HG02870 (cell line): ENCODE measurements at regions not wholly inside any gene's neighbourhood (a gene's known extent, or its start where the extent isn't known, plus 50 kb on each side); places are given as distances from the start of the nearest gene placed in this dataset.
"Not testable (repeated sequence)": the region's sequence is repeated elsewhere in the genome, so short reads cannot be mapped to it uniquely, and the experiment has no call there.

Experiments used
- ATAC-seq: cut with Tn5 transposase; IDR thresholded peaks from one replicate; pipeline ENCODE4 v1.9.1; 2021; ENCODE audit warnings: mild to moderate bottlenecking, moderate library complexity; ENCODE audit not compliant: unreplicated experiment

GRCh38 chr11:123344790-123345357 is 85.2 kb upstream of the GRAMD1B start:
- no peak for ATAC-seq

DNA sequence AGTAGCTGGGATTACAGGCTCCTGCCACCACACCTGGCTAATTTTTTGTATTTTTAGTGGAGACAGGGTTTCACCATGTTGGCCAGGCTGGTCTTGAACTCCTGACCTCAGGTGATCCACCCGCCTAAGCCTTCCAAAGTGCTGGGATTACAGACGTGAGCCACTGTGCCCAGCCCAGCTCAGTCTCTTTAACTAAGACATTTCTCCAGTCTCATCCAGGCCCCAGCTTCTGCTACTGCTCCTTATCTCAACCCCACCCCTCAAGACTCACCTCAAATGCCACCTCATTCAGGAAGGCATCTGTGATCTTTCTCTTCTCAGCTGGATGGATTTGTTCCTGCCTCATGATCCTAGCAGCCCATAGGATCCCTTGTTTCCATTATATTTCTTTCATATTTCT is 85.9 kb upstream of the GRAMD1B start:
- ATAC-seq: not testable (repeated sequence)

DNA sequence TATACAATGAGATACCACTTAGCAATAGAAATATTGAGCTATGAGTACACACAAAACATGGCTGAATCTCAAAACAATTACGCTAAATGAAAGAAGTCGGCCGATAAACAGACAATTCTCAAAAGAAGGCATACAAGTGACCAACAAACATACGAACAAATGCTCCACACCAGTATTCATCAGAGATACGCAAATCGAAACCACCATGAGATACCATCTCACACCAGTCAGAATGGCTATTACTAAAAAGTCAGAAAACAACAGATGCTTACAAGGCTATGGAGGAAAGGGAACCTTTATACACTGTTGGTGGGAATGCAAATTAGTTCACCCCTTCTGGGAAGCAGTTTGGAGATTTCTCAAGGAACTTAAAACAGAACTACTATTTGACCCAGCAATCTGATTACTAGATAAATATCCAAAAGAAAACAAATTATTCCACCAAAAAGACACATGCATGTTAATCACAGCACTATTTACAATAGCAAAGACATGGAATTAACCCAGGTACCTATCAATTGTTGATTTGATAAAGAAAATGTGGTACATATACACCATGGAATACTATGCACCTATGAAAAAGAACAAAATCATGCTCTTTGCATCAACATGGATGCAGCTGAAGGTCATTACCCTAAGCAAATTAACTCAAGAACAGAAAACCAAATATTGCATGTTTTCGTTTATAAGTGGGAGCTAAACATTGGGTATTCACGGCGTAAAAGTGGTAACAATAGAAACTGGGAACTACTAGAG is 90.9 kb upstream of the GRAMD1B start:
- ATAC-seq: no peak

DNA sequence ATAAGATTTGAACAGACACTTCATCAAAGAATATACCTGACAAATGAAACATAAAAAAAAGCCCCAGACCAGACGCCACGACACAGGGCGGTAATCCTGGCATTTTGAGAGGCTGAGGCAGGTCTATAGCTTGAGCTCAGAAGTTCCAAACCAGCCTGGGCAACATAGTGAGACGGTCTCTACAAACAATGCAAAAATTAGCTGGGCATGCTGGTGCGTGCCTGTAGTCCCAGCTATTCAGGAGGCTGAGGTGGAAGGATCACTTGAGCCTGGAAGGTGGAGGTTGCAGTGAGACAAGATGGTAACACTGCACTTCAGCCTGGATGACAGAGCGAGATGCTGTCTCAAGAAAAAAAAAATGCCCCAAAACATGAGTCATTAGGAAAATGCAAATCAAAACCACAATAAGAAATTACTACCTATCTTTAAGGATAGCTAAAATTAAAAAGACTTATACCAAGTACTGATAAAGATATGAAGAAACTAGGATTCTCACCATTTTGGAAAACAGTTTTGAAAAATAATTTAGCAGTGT is 91.7 kb upstream of the GRAMD1B start:
- no peak for ATAC-seq

DNA sequence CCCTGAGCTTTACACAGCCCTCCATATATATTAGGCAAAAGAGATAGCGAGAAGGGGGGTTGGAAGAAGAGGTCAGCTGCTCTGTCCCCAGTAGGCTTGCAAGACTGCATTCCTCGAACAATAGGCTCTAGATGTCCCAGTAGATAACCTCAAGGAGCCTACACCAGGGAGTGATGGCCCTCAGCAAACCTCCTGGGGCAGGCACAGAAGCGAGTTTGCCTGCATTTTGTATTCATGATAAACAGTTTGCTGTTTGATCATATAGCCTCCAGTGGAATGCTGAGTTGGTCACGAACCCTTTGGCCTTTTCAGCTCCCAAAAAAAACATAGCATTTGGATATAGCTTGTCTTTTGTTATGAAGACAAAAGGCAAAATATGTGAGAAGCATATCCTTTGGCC is 95.1 kb upstream of the GRAMD1B start:
- ATAC-seq: no peak

DNA sequence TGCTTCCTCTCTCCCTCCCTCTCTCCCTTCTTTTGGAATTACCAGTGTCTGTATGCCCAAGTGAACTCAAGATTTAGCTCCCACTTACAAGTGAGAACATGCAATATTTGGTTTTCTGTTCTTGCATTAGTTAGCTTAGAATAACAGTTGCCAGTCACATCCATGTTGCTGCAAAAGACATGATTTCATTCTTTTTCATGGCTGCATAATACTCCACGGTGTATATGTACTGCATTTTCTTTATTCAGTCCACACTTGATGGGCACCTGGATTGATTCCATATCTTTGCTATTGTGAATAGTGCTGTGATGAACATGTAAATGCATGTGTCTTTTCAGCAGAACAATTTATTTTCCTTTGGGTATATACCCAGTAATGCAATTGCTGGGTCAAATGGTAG is 97.5 kb upstream of the GRAMD1B start:
- ATAC-seq: not testable (repeated sequence)

GRCh38 chr11:123330948-123331347 is 99.1 kb upstream of the GRAMD1B start:
- ATAC-seq: no peak

DNA sequence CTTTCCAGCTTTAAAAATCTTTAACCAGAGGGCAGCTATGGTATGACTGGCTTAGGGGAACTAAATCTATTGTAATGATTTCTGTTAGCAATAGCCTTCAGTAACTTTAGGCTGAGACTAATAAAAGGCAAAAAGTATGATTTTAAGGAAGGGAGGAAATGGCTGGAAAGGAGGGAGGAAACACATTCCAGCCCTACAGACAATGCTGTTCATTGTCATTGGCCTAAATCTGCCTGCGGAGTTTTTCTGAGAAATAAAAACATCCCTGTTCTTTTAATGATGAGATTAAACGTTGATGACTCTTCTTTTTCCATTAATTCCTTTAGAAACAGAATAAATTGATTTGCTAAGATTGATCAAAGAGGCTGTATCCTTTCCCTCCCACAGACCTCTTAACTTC is 99.6 kb upstream of the GRAMD1B start:
- ATAC-seq: no peak

- ATAC-seq: no peak
These were observed 100.0 kb upstream of the GRAMD1B start for GRCh38 chr11:123330071-123330470.

DNA sequence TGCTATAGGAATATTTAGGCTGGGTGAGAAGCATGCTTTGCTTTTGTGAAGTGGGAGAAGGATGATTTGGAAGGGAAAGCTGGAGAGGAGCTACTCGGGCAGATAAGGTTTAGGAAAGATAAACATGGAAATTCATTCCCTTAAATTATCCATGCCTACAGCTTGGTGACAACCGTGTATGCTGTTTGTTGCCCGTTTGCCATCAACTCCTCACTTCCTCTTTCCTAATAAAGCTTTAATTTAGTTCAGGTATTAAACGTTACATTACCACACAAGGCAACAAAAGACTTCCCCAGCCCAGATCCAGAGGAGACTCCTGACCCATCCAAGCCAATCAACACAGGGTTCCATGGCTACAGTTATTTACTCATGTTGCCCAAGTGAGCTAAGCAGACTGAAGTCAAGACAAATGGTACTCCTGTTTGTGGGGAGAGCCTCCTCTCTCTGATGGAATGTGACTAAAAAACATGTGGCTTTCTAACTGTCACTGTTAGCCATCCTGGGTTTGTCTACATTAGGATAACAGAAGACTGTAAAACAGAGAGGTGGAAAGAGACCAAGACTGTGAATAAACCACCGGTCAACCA is 101.7 kb upstream of the GRAMD1B start:
- ATAC-seq: no peak

GRCh38 chr11:123325533-123325932 is 104.5 kb upstream of the GRAMD1B start:
- no peak for ATAC-seq

DNA sequence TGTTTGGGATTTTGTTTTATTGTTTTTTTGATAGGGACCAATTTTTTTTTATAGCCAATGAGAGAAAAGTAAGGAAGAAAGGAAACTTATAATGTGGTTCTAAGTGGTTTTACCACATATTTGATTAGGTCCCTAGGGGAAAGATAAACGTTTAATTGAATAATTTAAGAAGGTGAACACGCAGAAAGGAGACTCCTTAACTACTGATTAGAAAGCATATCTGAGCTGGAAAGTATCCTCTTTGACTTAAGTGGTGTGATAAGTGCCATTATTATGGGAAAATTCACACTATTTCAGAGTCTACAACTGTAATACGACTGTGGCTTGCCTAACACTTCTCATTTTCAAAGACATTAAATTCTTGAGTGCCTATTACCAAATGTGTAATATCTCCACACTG is 106.5 kb upstream of the GRAMD1B start:
- ATAC-seq: no peak

DNA sequence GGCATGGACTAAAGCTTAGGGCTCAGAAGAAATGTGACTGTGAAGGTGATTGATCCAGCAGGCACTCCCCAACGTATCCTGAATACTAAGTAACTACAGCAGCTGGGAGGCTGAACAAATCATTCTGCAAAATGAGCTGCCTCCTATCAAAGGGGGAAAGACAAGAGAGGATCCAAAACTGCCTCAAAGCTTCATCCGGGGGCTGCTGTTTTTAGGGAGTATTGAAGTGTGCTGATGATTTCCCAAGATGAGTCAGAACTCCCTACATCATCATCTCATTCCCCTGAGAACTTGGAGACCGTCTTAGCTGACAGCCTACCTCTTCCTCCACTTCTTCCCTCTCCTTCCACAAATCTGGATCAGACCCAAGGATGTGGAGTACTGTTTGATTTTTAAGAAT is 108.4 kb upstream of the GRAMD1B start:
- no peak for ATAC-seq

GRCh38 chr11:123318623-123319022 is 111.4 kb upstream of the GRAMD1B start:
- ATAC-seq: no peak

GRCh38 chr11:123318132-123318531 is 111.9 kb upstream of the GRAMD1B start:
- ATAC-seq: not testable (repeated sequence)

- no peak for ATAC-seq
These were observed 114.1 kb upstream of the GRAMD1B start for GRCh38 chr11:123316003-123316402.

DNA sequence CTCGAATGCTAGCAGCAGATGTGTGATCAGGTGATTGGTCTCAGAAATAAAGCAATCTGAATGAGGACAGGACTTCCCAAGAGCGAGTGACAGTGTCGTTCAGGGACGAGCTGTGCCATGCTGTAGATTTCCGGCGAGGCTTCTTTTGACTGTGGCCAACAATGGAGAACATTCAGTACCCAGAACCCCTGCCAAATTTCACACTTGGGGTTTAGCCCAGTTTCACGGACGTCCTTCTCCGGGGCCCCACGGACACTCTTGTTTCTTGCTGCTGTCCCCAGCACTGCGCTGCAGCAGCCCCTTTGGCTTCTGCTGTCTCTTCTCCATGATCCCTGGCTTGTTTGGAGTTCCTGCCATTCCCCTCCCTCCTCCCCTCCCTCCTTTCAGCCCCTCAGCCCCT is 115.1 kb upstream of the GRAMD1B start:
- ATAC-seq: no peak

DNA sequence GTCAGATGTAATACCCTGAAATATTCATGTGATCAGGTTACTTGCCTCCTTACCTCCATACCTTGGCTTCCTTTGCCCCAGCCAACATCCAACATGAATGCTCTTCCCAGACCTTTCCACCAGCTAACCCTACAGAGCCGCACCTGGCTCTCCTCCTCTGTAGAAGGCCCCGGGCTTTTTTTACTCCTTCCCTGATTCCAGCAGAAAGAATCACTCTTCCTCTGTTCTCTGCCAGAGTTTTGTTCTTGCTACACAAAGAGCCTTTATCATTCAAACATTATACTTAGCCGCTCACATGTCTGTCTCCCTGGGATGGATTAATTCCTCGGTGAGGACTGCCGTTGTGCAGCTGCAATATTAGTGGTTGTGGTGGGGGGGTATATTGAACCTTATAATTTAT is 116.8 kb upstream of the GRAMD1B start:
- ATAC-seq: no peak

DNA sequence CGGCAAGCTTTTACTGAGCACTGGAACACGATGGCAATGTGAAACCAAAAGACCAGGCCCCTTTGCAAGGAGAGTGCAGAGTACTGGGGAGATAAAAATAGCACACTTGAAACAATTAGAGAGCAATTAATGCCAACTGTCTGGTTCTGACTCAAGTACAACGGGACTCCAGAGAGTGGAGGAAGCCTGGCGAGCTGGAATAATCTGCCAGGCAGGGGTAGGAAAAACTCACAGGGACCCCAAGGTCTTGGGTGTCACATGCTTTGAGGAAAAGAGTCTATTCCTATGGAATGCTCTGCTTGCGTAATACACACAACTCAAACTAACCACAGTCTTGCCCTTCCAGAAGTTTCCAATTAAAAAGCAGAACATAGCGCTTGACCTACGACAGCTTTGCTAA is 113.0 kb upstream of the CLMP start:
- no peak for ATAC-seq

GRCh38 chr11:123307276-123307675 is 112.2 kb upstream of the CLMP start:
- no peak for ATAC-seq

- ATAC-seq: no peak
These were observed 111.5 kb upstream of the CLMP start for GRCh38 chr11:123306531-123306930.
